ENCODE measurements at regions not wholly inside any gene's neighbourhood (a gene's known extent, or its start where the extent isn't known, plus 50 kb on each side); places are given as distances from the start of the nearest gene placed in this dataset.

DNA sequence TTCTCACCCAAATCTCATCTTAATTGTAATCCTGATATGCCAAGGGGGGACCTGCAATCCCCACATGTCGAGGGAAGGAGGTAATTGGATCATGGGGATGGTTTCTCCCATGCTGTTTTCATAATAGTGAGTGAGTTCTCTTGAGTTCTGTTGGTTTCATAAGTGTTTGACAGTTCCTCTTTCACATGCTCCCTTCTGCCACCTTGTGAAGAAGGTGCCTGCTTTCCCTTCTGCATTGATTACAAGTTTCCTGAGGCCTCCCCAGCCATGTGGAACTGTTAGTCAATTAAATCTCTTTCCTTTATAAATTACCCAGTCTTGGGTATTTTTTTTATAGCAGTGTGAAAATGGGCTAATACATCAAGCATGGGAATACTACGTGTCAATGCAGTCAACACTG lies 925.0 kb upstream of the MAN1A1 start:
- H2AFZ ChIP-seq (ENCODE audit: low read length) = no peak overlapping the region
- 84% methylated on average over 2 of the region's 2 CpGs; no CpG with 5 or more reads in 1 of the 2 experiments for WGBS, 2 experiments (ENCODE audit: extremely low coverage in 1 of 2, insufficient coverage in 1 of 2, insufficient read length in 1 of 2, insufficient replicate concordance in 2 of 2, low coverage in 1 of 2, low lambda C conversion rate in 2 of 2, missing lambda C conversion rate in 1 of 2)
- no peak overlapping the region for H3K56ac ChIP-seq (replicated peaks; ENCODE audit: insufficient read length, low read depth, low read length)
- no peaks in the 10 kb centered on the region for H3K23me2 ChIP-seq (ENCODE audit: low read depth, low read length)
- DNase-seq (ENCODE audit: low read depth in 1 of 2, low spot score in 2 of 2) (no peak), FAIRE-seq (no peak)
- ChIA-PET CTCF (ENCODE audit: partially characterized antibody) (no interaction called here), POLR2A (ENCODE audit: partially characterized antibody) (no interaction called here)
- H3K4me1 ChIP-seq (replicated peaks in 1 of 4; ENCODE audit: control insufficient read depth in 3 of 4, insufficient read depth in 4 of 4, low read length in 3 of 4) = peaks cover 0 to 3% (median 0%) of the 10 kb centered on the region in 4 experiments; a peak in 1 of 7 replicates
- H3K23ac ChIP-seq (ENCODE audit: insufficient read length) = no peak overlapping the region
- H2BK120ac ChIP-seq (replicated peaks; ENCODE audit: low read depth, low read length) = no peak overlapping the region
- no peak overlapping the region for H3K4ac ChIP-seq (replicated peaks; ENCODE audit: insufficient read length, low read depth, low read length)
- no peak overlapping the region for H2BK12ac ChIP-seq (ENCODE audit: low read depth, low read length)
- no peak overlapping the region for H4K91ac ChIP-seq (replicated peaks; ENCODE audit: insufficient read length, low read length)
- H3K14ac ChIP-seq (ENCODE audit: insufficient read length) = no peak overlapping the region
- H3K79me1 ChIP-seq (ENCODE audit: low read depth, low read length) = no peaks in the 10 kb centered on the region
- no peak overlapping the region for H4K8ac ChIP-seq (ENCODE audit: extremely low read depth, insufficient read depth, low read length)
- no peaks in the 10 kb centered on the region for H3K36me3 ChIP-seq (ENCODE audit: control insufficient read depth in 2 of 4, insufficient read depth in 4 of 4, low read length in 3 of 4)
- no peak overlapping the region for H3K4me2 ChIP-seq (ENCODE audit: insufficient read depth in 1 of 2, low read depth in 2 of 2, low read length in 2 of 2)
- H4K20me1 ChIP-seq (replicated peaks in 1 of 2; ENCODE audit: control insufficient read depth in 1 of 2, insufficient read depth in 2 of 2, low read length in 2 of 2) = no peaks in the 10 kb centered on the region
- H3K27ac ChIP-seq (ENCODE audit: low read depth, low read length) = no peak overlapping the region
- no peak overlapping the region for H2BK15ac ChIP-seq (ENCODE audit: low read length)
- peaks cover 3% of the 10 kb centered on the region in 2 experiments; a peak in 1 of 4 replicates for H3K9me3 ChIP-seq (ENCODE audit: insufficient read depth in 2 of 2, low read depth in 1 of 2, low read length in 1 of 2)
- H3K27me3 ChIP-seq (replicated peaks in 1 of 4; ENCODE audit: control insufficient read depth in 3 of 4, extremely low read depth in 1 of 4, insufficient read depth in 3 of 4, low read length in 3 of 4) = no peaks in the 10 kb centered on the region
- H3K9ac ChIP-seq (replicated peaks in 1 of 4; ENCODE audit: extremely low read depth in 1 of 4, low read depth in 3 of 4, low read length in 3 of 4) = no peak overlapping the region
- no peak overlapping the region for H3K4me3 ChIP-seq (ENCODE audit: extremely low read depth in 1 of 4, insufficient read depth in 2 of 4, low read depth in 3 of 4, low read length in 4 of 4)
- H2BK5ac ChIP-seq (ENCODE audit: low read depth, low read length) = no peak overlapping the region
- H4K5ac ChIP-seq (ENCODE audit: insufficient read length, low read depth, low read length) = no peak overlapping the region
- H3K18ac ChIP-seq (ENCODE audit: extremely low read depth, low read length) = no peak overlapping the region
- no peaks in the 10 kb centered on the region for H3K79me2 ChIP-seq (ENCODE audit: control insufficient read depth in 1 of 2, insufficient read depth in 2 of 2, low read length in 2 of 2)
- no peak overlapping the region for H2BK20ac ChIP-seq (ENCODE audit: low read length)
- H2AK5ac ChIP-seq (ENCODE audit: low read depth, low read length) = no peak overlapping the region
- TF ChIP-seq SIRT6 (IDR thresholded peaks at IDR 0.05; ENCODE audit: low read length) = no peak
